Uterus (tissue), 3 donors: ENCODE measurements at regions not wholly inside any gene's neighbourhood (a gene's known extent, or its start where the extent isn't known, plus 50 kb on each side); places are given as distances from the start of the nearest gene placed in this dataset.

Experiments
- DNase-seq, 2 donors: peaks; one replicate each; pipeline ENCODE4 v3.0.0-alpha.2; 2019 to 2020
- H3K27ac ChIP-seq, 2 donors: fragments of 200-600 bp; sonication (generic); 1 replicate in 1 of 2; 2 replicates in 1 of 2; pipeline ENCODE4 v1.5.1; 2016 to 2018
- H3K27me3 ChIP-seq, 2 donors: fragments of 200-600 bp; sonication (generic); one replicate each; pipeline ENCODE4 v1.5.1; 2018 to 2019; ENCODE audit warnings: control low read depth in 1 of 2
- H3K36me3 ChIP-seq, 2 donors: fragments of 200-600 bp; sonication (generic); one replicate each; pipeline ENCODE4 v1.5.1; 2019; ENCODE audit warnings: control low read depth in 1 of 2
- H3K4me1 ChIP-seq, 2 donors: fragments of 200-600 bp; sonication (generic); one replicate each; pipeline ENCODE4 v1.5.1; 2018 to 2019; ENCODE audit warnings: control low read depth in 1 of 2
- H3K4me3 ChIP-seq, 2 donors: fragments of 200-600 bp; sonication (generic); 1 replicate in 1 of 2; 2 replicates in 1 of 2; pipeline ENCODE4 v1.5.1; 2018 to 2019; ENCODE audit warnings: mild to moderate bottlenecking in 1 of 2
- H3K9me3 ChIP-seq, 2 donors: fragments of 200-600 bp; sonication (generic); one replicate each; pipeline ENCODE4 v1.5.1; 2019; ENCODE audit warnings: control low read depth in 1 of 2
- CTCF ChIP-seq, 4 experiments: fragments of 200-600 bp in 2 of 4; fragments of 450-650 bp in 2 of 4; sonication (generic) in 2 of 4; IDR thresholded peaks; one replicate each; pipeline ENCODE4 v1.5.1; 2016 to 2019; ENCODE audit warnings: antibody characterized with exemption in 4 of 4, mild to moderate bottlenecking in 2 of 4, moderate library complexity in 1 of 4
- POLR2A ChIP-seq, 2 donors: fragments of 450-650 bp; IDR thresholded peaks; one replicate each; pipeline ENCODE4 v1.6.1; 2016; ENCODE audit warnings: antibody characterized with exemption in 2 of 2, mild to moderate bottlenecking in 1 of 2, moderate library complexity in 1 of 2
- intact Hi-C: fragments of 100-400 bp; cut with DNase I; formaldehyde crosslinking; loops from one replicate; pipeline ENCODE4 v1.15.1; 2023; ENCODE audit warnings: low total_unique reads
- donor health status: DM: yes; HTN: yes; CAD: no.

- no peak for TF ChIP-seq POLR2A (IDR thresholded peaks at IDR 0.05)
- TF ChIP-seq CTCF (IDR thresholded peaks at IDR 0.05), result no peak
- no peak overlapping the region for H3K4me3 ChIP-seq
- no peak for DNase-seq
- H3K27ac ChIP-seq, result no peak overlapping the region
- H3K36me3 ChIP-seq, result no peaks in the 10 kb centered on the region
- H3K9me3 ChIP-seq, result no peaks in the 10 kb centered on the region
- intact Hi-C loops, result no loop called here
- H3K27me3 ChIP-seq, result no peaks in the 10 kb centered on the region
- no peaks in the 10 kb centered on the region for H3K4me1 ChIP-seq
These were observed 87.4 kb upstream of the FAM20C start for GRCh38 chr7:105002-105401.

DNA sequence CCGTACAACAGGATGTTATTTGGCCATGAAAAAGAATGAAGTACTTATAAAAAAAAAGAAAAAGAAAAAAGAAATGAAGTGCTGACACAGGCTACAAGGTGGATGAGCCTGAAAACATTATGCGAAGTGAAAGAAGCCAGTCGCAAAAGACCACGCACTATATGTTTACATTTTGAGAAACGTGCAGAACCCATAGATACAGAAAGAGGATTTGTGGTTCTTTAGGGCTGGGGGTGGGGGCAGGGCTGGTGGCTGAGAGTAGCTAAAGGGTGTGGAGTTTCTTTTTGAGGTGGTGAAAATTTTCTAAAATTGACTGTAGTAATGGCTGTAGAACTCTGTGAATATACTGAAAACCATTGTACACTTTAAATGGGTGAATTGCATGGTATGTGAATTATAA lies 86.0 kb upstream of the FAM20C start:
- Histone ChIP-seq H3K4me3 (no peak overlapping the region), H3K27me3 (no peaks in the 10 kb centered on the region), H3K27ac (no peak overlapping the region), H3K4me1 (no peaks in the 10 kb centered on the region), H3K9me3 (no peaks in the 10 kb centered on the region), H3K36me3 (no peaks in the 10 kb centered on the region)
- intact Hi-C loops, result no loop called here
- TF ChIP-seq POLR2A (IDR thresholded peaks at IDR 0.05), result no peak
- no peak for TF ChIP-seq CTCF (IDR thresholded peaks at IDR 0.05)
- no peak for DNase-seq

- Histone ChIP-seq H3K4me3 (no peak overlapping the region), H3K9me3 (no peaks in the 10 kb centered on the region), H3K27me3 (no peaks in the 10 kb centered on the region), H3K36me3 (no peaks in the 10 kb centered on the region), H3K27ac (no peak overlapping the region), H3K4me1 (no peaks in the 10 kb centered on the region)
- TF ChIP-seq CTCF (IDR thresholded peaks at IDR 0.05) (no peak), POLR2A (IDR thresholded peaks at IDR 0.05) (no peak)
- DNase-seq, result no peak
- intact Hi-C loops, result no loop called here
These were observed 85.1 kb upstream of the FAM20C start for GRCh38 chr7:107233-107632.

GRCh38 chr7:107907-108306 lies 84.5 kb upstream of the FAM20C start:
- H3K27ac ChIP-seq, result no peak overlapping the region
- TF ChIP-seq POLR2A (IDR thresholded peaks at IDR 0.05) (no peak), CTCF (IDR thresholded peaks at IDR 0.05) (no peak)
- no peaks in the 10 kb centered on the region for H3K9me3 ChIP-seq
- intact Hi-C loops, result no loop called here
- no peaks in the 10 kb centered on the region for H3K36me3 ChIP-seq
- no peak overlapping the region for H3K4me3 ChIP-seq
- H3K27me3 ChIP-seq, result no peaks in the 10 kb centered on the region
- DNase-seq, result no peak
- H3K4me1 ChIP-seq, result no peaks in the 10 kb centered on the region

- DNase-seq, result no peak
- no peak overlapping the region for H3K27ac ChIP-seq
- H3K27me3 ChIP-seq, result no peaks in the 10 kb centered on the region
- TF ChIP-seq CTCF (IDR thresholded peaks at IDR 0.05) (no peak), POLR2A (IDR thresholded peaks at IDR 0.05) (no peak)
- H3K4me3 ChIP-seq, result no peak overlapping the region
- intact Hi-C loops, result no loop called here
- H3K4me1 ChIP-seq, result no peaks in the 10 kb centered on the region
- no peaks in the 10 kb centered on the region for H3K36me3 ChIP-seq
- no peaks in the 10 kb centered on the region for H3K9me3 ChIP-seq
These were observed 83.3 kb upstream of the FAM20C start for GRCh38 chr7:109094-109493.
